Activated naive CD4-positive, alpha-beta T cell treated with anti-CD3 and anti-CD28 coated beads, Interleukin-2, amount 50 U/mL, for 16 hours (primary cell): ENCODE measurements at regions not wholly inside any gene's neighbourhood (a gene's known extent, or its start where the extent isn't known, plus 50 kb on each side); places are given as distances from the start of the nearest gene placed in this dataset.
"Not testable (repeated sequence)": the region's sequence is repeated elsewhere in the genome, so short reads cannot be mapped to it uniquely, and the experiment has no call there.

Experiments
- DNase-seq: peaks from one replicate; pipeline ENCODE4 v3.0.0-alpha.2; 2020

- DNase-seq, result no peak
Observed at GRCh38 chr10:11663763-11664555, 52.5 kb upstream of the USP6NL start.

DNA sequence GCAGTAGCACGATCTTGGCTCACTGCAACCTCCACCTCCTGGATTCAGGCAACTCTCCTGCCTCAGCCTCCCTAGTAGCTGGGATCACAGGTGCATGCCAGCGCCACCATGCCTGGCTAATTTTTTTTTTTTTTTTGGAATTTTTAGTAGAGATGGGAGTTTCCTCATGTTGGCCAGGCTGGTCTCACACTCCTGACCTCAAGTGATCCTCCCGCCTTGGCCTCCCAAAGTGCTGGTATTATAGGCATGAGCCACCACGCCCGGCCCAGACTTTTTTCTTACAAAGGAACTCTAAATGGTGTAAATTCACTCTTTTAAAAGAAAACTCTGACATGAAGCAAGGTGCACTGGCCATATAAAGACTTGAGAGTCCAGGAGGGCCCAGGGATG, 51.7 kb upstream of the USP6NL start:
- not testable (repeated sequence) for DNase-seq

- DNase-seq, result no peak
Observed at GRCh38 chr10:11661441-11661840, 50.0 kb upstream of the USP6NL start.
